GM19468 (cell line): ENCODE measurements at regions not wholly inside any gene's neighbourhood (a gene's known extent, or its start where the extent isn't known, plus 50 kb on each side); places are given as distances from the start of the nearest gene placed in this dataset.
A peak's percentile ranks its signal among the peaks of the same experiment; 100 is the strongest.

Source experiments
- ATAC-seq: cut with Tn5 transposase; IDR thresholded peaks from one replicate; pipeline ENCODE4 v1.9.1; 2021; ENCODE audit warnings: mild to moderate bottlenecking, moderate library complexity, moderate number of reproducible peaks; ENCODE audit not compliant: unreplicated experiment; ENCODE audit errors: extremely low read depth

- ATAC-seq = no peak
Observed at GRCh38 chr1:96364576-96364975, 357.0 kb upstream of the PTBP2 start.

GRCh38 chr1:96365076-96365475 lies 356.5 kb upstream of the PTBP2 start:
- no peak for ATAC-seq

GRCh38 chr1:96365596-96366390 lies 355.8 kb upstream of the PTBP2 start:
- ATAC-seq = no peak

GRCh38 chr1:96366516-96366915 lies 355.1 kb upstream of the PTBP2 start:
- no peak for ATAC-seq

GRCh38 chr1:96367791-96368190 lies 353.8 kb upstream of the PTBP2 start:
- no peak for ATAC-seq

GRCh38 chr1:96370757-96371156 lies 350.8 kb upstream of the PTBP2 start:
- no peak for ATAC-seq

- no peak for ATAC-seq
Observed at GRCh38 chr1:96372881-96373280, 348.7 kb upstream of the PTBP2 start.

GRCh38 chr1:96374076-96374762 lies 347.4 kb upstream of the PTBP2 start:
- ATAC-seq = no peak

- no peak for ATAC-seq
Observed at GRCh38 chr1:96376846-96377245, 344.7 kb upstream of the PTBP2 start.

- ATAC-seq = no peak
Observed at GRCh38 chr1:96384611-96385010, 337.0 kb upstream of the PTBP2 start.

- ATAC-seq = no peak
Observed at GRCh38 chr1:96387785-96388184, 333.8 kb upstream of the PTBP2 start.

GRCh38 chr1:96388421-96389310 lies 332.9 kb upstream of the PTBP2 start:
- ATAC-seq = no peak

- ATAC-seq = no peak
Observed at GRCh38 chr1:96400089-96400488, 321.5 kb upstream of the PTBP2 start.

GRCh38 chr1:96409087-96409486 lies 312.5 kb upstream of the PTBP2 start:
- ATAC-seq = no peak

GRCh38 chr1:96409689-96410088 lies 311.9 kb upstream of the PTBP2 start:
- no peak for ATAC-seq

GRCh38 chr1:96411006-96411405 lies 310.6 kb upstream of the PTBP2 start:
- no peak for ATAC-seq

GRCh38 chr1:96414598-96414997 lies 307.0 kb upstream of the PTBP2 start:
- ATAC-seq = no peak

GRCh38 chr1:96416111-96416595 lies 305.4 kb upstream of the PTBP2 start:
- no peak for ATAC-seq

GRCh38 chr1:96416701-96417444 lies 304.7 kb upstream of the PTBP2 start:
- peak; percentile 90 for ATAC-seq

- ATAC-seq = no peak
Observed at GRCh38 chr1:96418969-96419368, 302.6 kb upstream of the PTBP2 start.
